GM21367 (cell line): ENCODE measurements at regions not wholly inside any gene's neighbourhood (a gene's known extent, or its start where the extent isn't known, plus 50 kb on each side); places are given as distances from the start of the nearest gene placed in this dataset.

ENCODE experiments used
- ATAC-seq: cut with Tn5 transposase; IDR thresholded peaks from one replicate; pipeline ENCODE4 v1.9.1; 2021; ENCODE audit not compliant: unreplicated experiment

- ATAC-seq: no peak
Measured at GRCh38 chr9:99326112-99326916, 104.2 kb downstream of the SEC61B start.

- ATAC-seq: no peak
Measured at GRCh38 chr9:99326917-99327189, 104.8 kb downstream of the SEC61B start.

DNA sequence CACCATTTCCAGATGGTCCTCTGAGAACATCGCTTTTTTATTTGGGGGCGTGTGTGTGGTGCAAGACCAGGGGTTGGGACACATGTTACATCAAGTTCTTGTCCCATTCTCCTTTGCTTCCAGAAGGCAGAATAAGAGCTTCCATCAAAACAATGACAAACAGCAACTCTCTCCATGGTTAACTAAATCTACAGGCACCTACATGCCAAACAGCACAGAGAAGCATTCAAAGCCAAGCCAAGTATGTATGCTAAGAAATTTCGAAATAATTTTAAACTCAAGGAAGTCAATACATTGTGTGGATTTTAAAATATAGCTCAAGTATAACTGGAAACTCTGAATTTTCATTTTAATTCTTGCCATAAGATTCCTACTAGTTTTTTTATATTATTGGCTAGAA, 105.6 kb downstream of the SEC61B start:
- ATAC-seq: no peak

DNA sequence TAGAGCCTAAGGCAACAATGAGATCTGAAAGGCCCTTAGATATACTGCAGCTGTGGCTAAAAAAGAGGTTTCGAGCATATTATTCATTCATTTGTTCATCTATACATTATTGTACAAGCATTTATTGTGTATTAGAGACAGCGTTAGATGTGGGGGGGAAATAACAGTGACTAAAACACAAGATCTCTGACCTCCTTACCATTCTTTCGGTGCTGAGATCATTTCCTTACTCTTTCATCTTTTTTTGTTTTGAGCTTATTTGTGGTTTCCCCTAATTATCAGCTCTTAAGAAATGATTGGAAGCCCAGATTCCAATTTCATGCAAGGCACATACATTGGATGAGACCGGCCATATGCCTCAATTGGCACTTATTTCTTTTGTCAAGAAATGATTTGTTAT, 113.2 kb downstream of the SEC61B start:
- ATAC-seq: no peak

DNA sequence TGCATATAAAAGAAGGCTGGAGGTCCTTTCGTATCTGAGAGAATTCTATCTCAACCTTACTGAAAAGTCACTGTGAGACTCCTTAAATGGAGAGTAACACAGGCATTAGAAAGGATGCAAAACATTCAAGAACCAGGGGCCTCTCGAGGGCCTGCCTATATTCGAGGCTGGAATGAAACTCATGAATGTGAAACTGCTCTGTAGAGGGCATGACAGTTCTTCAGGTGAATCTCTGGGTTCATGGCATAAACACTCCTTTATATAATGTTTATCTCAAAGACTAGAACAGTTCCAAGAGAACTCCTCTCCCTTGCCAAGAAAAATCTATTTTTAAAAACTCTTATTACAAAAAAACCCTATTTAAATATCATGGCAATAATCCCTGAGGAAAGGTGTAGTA, 113.9 kb downstream of the SEC61B start:
- no peak for ATAC-seq

DNA sequence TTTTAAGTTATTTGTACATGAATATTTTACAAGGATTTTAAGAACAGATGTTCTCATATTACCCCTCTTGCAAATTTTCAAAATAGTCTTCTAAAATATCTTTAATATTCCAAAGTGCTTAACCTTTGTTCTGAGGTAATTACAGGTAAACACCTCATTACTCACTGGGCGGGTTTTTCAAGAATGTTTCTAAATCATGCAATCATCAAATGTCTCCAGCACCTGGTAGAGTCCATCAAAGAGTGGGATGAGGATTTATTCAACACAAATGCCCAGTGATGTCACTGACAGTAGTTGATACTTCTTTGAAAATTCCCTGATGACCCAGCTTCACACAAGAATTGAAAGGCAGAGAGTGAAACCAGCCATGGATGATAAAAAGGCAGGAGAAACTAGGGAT, 114.4 kb downstream of the SEC61B start:
- no peak for ATAC-seq

GRCh38 chr9:99340281-99340680, 118.2 kb downstream of the SEC61B start:
- no peak for ATAC-seq

DNA sequence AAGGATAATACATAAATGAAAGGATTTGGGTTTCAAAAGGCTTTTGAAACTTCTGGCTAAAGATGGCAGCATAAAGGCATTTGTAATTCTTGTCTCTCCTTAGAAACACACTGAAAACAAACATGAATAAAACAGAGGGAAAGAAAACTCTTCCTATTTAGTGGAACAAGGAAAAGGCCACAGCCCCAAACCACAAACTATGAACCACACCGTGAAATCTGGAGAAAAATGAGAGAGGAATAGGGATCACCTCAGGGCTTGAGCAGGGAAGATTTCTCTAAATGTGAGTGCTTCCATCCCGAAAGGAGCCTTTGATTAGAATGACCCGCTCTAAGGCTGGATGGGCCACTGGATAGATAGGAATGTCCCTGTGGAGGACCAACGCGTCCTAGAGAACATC, 119.6 kb downstream of the SEC61B start:
- ATAC-seq: no peak

DNA sequence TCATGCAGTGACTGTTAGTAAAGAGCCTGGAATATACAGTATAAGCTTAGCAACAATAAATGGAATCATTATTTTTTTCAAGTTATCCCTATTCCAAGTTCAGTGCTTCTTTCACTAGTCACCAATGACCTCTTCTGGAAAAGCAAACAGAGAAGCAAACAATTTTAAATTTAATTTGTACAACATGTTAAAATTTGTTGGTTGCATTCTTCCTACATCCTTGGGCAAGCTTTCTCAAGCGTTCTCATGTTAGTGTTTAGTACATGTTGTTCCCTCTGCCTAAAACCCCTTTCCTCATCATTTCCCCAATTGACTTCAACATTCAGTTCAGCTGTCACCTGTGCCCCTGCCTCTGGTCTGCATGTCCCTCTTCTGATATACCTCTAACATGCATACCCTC, 123.4 kb downstream of the SEC61B start:
- no peak for ATAC-seq

DNA sequence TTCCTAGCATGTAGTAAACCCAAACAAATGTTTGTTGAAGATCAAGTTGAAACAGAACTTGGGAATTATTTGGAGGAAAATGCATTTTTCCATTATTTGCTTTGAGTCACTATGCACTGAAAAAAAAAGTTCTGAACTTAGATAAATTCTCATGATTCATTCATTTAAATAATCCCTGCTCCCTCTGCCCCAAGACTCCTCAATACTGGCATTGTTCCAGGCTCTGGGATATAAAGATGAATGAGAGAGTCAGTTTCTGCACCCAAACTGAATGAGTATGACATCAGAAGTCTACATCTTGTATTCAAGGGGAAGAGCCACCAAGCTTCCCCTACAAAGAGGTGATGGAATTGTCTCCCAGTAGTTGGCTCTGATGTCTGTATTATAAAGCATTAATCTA, 123.9 kb downstream of the SEC61B start:
- ATAC-seq: no peak

- ATAC-seq: no peak
Measured at GRCh38 chr9:99347568-99347967, 125.5 kb downstream of the SEC61B start.

GRCh38 chr9:99348289-99348688, 126.2 kb downstream of the SEC61B start:
- no peak for ATAC-seq

DNA sequence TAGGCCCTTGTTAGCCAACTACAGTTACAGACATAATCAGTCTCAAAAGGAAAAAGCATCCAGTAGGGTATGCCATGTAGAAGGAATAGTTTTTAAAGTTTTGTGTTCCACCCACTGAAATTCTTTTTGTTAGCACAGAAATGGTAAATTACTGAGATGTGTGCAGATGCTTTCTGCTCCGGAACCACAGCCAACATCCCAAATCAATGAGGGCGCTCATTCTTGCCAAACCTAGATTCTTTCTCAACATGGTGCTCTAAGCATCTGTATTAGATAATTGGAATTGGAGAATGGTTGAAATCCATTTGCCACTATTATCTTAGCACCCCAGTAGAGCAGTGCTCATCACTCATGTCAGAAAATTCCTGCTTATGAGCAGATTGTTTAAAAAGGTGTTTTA, 127.8 kb downstream of the SEC61B start:
- no peak for ATAC-seq

DNA sequence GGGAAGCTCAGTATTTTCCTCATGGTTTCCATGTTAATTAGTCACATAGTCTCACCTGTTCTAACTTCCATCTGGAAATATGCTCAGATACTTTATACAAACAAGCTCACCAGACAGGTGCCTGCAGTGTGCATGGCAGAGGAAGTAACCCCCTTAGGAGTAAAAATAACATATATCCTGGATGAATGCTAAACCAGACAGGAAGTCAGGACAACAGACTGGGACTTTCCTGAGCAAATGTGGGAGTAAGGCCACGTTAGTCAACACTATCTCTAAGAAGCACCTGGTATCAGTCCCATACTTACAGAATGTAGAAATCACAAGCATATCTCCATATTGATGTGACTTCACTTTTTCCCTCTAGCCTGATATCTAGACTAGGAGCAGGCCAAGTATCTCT, 128.4 kb downstream of the SEC61B start:
- no peak for ATAC-seq

DNA sequence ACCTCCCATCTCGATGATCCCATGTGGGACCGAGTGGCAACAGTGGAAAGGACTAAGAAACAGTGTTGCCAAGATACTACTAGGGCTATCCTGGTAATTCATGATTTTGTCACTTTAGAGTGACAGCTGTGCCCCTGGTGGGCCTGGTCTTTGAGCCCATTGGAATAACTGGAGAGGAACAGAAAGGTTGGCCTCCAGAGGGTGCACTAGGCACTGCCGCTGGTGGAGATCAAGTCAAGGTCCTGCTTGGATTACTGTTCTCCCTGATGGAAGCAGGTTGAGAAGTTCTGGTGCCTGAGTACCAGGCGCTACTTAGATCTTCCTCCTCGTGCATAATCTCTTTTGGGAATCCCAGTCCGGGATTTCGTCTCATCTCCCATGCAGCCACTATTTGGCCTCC, 129.6 kb downstream of the SEC61B start:
- ATAC-seq: no peak

GRCh38 chr9:99352826-99353225, 130.7 kb downstream of the SEC61B start:
- ATAC-seq: no peak

DNA sequence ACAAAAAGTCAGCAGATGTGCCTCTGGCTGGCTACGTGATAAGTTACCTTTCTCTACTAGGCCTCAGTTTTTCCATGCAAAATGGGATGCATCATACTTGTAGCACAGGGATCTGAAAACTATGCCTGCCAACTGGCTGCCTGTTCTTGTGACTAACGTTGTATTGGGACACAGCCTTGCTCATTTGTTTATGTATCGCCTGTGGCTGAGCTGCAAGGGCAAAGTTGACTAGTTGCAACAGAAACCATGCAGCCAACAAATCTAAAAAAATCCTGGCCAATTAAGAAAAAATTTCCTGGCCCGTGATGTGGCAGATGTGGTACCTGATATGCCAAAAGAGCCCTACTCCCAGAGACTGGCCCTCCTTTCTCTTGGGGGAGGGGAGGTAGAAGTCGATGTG, 131.3 kb downstream of the SEC61B start:
- ATAC-seq: no peak

GRCh38 chr9:99354104-99354503, 132.0 kb downstream of the SEC61B start:
- ATAC-seq: no peak

- ATAC-seq: no peak
Measured at GRCh38 chr9:99356512-99356971, 134.5 kb downstream of the SEC61B start.

GRCh38 chr9:99357575-99357974, 135.5 kb downstream of the SEC61B start:
- no peak for ATAC-seq

- ATAC-seq: no peak
Measured at GRCh38 chr9:99358668-99359067, 136.6 kb downstream of the SEC61B start.

GRCh38 chr9:99359336-99359735, 137.3 kb downstream of the SEC61B start:
- ATAC-seq: no peak

- no peak for ATAC-seq
Measured at GRCh38 chr9:99360026-99360425, 137.9 kb downstream of the SEC61B start.
